SIG-M5 treated with dmso at 0.1 percent for 504 hours (cell line): ENCODE measurements at regions not wholly inside any gene's neighbourhood (a gene's known extent, or its start where the extent isn't known, plus 50 kb on each side); places are given as distances from the start of the nearest gene placed in this dataset.

ENCODE experiments used
- DNase-seq: peaks from one replicate; lab custom pipeline; 2025; ENCODE audit not compliant: unreplicated experiment; lab: John Stamatoyannopoulos, UW

DNA sequence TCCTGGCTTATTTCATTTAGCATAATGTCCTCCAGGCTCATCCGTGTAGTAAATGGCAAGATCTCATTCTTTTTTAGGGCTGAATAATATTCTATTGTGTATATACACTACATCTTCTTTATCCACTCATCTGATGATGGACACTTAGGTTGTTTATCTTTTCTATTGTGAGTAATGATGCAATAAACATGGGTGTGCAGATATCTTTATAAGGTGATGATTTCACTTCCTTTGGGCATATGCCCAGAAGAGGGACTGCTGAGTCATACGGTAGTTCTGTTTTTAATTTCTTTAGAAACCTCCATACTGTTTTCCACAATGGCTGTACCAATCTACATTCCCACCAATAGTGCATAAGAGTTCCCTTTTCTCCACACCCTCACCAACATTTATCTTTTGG, 317.6 kb upstream of the CNKSR2 start:
- DNase-seq: no peak

DNA sequence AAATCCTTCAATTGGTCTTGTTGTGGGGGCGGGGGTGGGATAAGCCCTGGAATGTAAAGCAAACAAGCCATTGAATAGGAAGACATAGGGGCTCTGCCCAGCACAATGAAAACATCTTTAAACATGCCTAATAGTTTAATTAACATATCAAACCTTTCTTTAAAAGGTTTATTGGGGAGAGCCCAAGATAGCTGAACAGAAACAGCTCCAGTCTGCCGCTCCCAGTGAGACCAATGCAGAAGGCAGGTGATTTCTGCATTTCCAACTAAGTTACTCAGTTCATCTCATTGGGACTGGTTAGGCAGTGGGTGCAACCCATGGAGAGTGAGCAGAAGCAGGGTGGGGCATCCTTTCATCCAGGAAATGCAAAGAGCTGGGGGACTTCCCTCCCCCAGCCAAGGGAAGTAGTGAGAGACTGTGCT, 327.2 kb upstream of the CNKSR2 start:
- DNase-seq: no peak

DNA sequence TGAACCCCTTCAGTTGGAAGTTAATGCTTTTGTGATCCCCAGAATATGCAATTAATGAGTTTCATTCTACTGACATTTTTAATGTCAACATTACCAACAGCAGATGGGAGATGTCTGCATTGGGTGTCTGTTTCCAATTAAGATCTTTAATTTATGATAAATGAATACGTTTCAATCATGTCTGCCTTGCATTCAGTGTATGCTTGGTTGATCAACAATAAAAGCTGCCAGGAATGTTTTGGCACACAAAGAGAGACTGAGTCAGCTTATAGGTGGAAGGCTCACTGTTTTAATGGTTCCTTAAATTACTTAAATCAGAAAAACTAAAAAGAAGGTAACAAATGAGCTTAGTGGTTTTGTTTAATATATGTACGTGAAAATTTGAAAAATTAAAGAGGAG, 359.9 kb upstream of the CNKSR2 start:
- no peak for DNase-seq

DNA sequence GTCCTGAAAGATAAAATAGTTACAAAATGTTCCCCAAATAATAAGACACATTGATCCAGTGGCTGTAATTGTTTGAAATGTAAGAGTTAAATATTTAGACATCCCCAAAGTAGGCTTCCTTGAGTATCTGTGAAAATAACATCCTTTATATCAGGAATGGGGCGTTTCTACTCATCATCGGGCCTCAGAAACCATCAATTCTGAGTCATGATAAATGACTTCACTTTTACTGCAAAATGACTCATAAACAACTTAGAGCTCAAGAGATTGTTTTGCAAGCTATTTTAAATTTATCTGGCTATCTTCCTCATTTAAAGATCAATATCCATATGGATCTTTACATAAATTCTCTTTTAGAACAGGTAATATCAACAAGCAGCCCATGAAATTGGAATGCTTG, 369.4 kb upstream of the CNKSR2 start:
- DNase-seq: no peak

DNA sequence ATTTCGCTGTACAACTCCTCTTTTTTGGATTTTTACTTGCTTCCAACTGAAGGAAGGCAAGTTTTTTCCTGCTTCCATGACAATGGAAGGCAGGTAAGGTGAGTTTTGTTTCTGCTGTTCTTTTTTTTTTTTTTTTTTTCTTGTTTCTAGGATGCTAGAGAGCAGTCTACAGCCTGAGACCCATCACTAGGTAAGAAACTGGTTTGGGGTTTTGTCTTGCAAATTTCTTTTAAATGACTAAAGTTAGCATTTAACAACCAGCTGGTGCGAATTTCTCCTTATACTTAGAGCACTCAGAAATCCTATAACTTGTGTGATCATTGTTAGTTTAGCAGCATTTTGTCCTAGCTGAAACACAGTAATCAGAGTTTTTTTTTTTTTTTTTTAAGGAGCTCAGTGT, 378.4 kb upstream of the CNKSR2 start:
- no peak for DNase-seq

DNA sequence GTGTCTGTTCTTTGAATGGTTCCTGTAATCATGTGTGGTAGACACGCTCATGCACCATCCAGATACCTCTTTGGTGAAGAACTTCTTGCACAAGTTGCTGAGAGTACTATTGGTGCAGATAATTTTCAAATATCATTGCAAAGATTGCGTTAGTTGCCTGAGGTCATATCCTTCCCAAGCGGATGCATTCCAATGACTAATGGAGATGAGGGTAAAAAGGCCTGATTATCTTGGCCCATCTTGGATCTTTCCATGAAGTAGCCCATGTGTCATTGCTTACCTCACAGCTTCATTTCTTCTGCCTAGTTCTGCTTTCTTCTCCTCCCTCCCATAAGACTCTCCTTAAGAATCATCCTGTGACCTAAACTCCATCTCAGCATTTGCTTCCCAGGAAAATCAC, 384.9 kb upstream of the CNKSR2 start:
- DNase-seq: no peak

DNA sequence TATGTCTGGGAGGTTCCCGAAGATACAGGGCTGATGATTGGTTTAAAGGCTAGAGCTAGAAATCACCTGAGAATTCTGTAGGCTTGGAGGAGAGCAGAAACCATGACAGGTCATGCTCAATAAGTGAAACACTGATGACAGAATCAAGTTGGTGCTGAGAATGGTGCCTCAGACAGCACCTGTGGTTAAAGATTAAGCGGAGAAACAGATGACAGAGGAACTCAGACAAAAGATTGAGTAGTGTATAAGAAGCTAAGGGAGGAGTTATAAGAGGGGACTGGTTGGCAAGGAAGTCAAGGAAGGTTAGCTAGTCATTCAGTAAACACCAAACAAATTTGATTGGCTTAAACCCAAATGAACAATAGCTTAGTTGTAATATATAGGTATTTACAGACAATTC, 385.4 kb upstream of the CNKSR2 start:
- no peak for DNase-seq

DNA sequence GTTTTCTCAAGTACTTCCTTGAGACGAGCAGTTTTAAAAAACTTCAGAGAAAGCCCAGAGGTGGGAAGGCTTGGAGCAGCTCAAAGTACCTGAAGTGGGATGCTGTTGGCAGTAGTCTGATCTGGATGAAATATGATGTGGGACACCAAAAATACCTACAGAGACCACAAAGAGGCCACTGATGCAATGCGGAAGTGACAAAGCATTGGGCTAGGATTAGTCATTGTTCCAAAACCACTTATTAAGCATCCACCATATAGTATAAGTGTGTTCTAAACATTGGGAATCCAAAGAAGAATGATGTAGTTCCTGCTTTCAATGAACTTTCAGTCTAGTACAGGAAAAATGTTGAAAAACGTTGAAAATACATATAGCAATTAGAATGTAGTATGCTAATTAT, 386.1 kb upstream of the CNKSR2 start:
- no peak for DNase-seq

DNA sequence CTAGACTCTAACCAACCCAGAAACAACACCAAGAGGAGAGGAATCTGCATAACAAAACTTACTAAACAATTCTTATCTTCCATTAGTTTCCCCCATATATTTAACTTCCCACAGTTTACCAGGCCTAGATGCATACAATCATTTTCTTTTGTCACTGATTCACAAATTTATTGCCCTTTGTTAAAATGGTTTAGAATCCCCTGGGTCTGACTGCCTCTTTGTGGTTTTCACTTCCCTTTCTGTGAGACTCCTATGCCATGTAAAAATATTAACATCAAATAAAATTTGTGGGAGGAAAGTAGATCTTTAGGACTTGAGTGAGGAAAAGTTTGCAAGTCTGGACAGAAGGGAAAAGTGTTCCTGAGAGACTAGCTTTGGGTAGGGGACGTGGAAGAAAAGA, 393.8 kb upstream of the CNKSR2 start:
- DNase-seq: no peak

DNA sequence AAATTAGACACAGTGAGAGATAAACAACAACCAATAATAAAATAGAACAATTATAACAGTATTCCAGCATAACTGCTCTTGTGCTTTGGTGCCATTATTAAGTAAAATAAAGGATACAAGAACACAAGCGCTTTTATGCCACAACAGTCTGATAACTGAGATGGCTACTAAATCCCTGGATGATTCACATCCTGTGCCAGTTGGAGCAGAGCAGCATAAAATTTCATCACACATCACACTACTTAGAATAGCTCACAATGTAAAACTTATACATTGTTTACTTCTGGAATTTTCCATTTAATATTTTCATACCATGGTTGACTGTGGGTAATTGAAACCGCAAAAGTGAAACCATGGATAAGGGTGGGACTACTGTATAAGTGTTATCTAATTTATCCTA, 399.9 kb upstream of the CNKSR2 start:
- no peak for DNase-seq

DNA sequence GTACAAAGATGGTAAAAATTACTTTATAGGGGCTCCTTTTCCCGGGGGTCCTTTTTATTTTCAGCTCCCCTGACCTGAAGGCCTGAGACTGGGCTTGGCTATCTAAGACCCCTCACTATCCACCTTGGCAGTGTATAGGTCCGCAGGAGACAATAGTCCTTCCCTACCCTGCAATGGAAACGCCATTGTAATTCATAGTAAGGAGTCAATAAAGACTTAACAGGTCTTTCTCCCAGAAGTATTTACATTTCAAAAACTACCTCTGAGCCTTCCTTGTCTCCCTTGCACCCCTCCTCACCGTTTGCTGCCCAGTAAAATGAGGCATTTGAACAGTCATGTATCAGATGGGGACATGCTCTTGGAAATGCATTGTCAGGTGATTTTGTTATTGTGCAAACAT, 401.2 kb upstream of the CNKSR2 start:
- no peak for DNase-seq

DNA sequence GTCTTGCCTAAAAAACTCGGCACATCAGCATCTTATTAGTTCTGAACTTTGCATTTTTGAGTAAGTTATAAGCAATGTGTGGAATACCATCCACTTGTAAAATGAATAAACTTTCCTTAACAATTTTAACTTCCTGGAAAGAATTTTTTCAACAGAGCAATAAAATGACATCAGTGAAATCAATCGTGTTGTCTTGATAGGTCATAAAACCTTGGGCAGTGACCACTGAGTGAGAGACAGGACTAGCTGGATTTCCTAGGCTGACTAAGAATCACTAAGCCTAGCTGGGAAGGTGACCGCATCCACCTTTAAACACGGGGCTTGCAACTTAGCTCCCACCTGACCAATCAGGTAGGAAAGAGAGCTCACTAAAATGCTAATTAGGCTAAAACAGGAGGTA, 403.0 kb upstream of the CNKSR2 start:
- DNase-seq: no peak

DNA sequence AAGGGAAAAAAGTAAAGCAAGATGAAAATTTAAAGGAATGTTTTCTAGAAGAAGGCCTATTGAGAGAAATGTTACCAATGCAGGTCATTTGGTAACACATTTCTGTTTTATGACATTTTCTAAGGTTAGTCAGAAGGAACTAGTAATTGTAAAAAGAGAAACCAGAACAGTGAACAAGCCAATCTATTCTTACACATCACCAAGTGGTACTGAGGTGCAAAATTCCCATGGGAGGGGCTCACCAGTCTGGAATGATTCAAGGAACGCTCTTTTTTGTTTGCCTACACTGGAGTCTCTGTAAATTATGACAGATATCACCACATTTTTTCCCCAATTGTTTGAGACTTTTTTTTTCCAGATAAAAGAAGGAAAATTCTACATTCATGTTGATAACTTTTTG, 404.7 kb upstream of the CNKSR2 start:
- DNase-seq: no peak

DNA sequence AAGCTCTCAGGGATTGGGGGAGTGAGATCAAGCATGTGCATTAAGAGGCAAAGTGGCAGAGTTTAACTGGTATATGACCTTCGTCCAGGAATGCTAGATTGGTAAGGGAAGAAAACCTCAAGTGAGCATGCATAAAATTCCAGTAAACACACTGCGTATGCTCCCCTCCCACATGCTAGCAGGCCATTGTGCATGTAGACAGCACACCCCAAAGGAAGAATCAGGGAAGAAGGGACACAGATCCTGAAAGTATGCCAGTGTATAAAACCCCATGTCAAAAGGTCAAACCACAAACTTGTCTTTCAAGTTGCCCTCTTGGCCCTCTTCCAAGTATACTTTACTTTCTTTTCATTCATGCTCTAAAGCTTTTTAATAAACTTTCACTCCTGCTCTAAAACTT, 405.2 kb upstream of the CNKSR2 start:
- no peak for DNase-seq

DNA sequence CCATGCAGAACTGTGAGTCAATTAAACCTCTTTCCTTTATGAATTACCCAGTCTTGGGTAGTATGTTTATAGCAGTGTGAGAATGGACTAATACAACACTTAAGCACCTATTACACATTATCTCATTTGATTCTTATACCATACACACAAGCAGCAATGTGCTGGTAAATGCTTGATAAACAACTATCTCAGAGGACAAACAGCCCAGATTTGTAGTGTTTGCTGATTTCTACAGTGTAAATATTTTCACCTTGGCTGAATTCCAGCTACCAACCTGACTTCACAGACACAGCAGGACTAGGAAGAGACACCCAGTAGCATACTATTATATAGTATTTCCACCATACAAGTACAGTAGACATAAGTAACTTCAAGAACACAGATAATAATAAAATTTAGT, 406.5 kb upstream of the CNKSR2 start:
- DNase-seq: no peak

DNA sequence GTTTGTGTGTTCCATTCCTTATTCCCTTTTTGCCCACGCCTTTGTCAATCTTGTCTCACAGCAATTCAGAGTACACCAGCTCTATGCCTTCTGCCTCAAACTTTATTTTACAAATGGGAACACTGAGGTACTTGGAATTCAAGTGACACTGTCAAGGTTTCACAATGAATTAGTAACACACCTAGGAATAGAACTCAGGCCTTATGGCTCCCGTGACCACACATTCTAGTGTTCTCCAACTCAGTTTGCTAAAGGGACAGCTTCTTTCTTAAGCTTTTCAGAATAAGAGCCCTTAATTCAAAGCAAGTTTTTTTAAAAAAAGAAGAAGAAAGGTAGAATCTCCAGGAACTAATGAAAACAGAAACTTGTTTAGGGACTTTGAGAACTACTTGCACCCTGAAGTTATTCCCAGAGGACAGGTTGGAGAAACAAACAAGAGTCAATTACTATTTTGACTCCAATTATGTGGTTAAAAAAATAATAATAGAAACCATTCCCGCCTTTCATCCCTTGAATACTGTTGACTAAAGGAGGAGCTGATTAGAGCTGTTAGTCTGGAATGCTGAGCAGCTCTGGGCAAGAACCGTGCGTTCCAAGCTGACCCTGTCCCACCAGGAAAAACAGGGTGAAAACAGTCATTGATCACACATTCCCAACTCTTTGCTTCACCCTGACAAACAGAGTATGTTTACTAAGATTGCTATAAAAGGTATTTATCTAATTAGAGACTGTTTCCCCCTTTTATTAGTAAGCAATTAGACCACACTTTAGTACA, 408.8 kb upstream of the CNKSR2 start:
- no peak for DNase-seq

DNA sequence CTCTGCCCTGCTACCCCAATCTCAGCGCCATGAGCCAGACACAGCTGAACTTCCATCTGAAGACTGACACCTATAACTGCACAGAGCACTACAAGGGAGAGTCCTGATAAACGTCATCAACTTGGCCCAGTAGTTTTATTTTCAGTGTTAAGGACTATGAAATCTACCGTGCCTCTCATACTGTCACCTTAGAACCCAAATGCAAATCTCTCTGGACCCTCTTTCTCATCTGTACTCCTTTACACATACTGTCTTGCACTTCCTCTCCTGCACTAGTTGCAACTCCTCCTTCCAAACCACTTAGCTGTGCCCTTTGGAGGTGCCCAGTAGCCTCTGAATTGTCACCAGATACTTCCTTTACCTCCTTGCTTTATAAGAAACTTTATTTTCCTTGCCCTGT, 420.2 kb upstream of the CNKSR2 start:
- DNase-seq: no peak

DNA sequence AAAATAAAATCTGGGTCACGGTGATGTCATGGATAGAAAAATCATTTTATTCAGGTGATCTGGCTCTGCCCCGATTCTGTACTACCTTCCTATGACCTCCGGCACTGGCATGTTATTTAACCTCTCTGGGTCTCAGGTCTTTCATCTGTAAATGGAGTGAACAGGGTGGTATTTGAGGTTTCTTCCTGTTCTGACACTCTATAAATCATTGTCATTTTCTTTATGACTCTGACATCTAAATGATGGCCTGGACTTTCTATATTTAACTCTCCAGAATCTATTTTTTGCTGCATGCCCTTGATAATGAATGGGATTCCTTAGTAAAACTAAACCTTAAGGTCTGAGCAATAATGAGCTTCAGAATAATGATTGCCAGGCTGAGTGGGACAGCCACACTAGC, 422.0 kb upstream of the CNKSR2 start:
- DNase-seq: no peak

DNA sequence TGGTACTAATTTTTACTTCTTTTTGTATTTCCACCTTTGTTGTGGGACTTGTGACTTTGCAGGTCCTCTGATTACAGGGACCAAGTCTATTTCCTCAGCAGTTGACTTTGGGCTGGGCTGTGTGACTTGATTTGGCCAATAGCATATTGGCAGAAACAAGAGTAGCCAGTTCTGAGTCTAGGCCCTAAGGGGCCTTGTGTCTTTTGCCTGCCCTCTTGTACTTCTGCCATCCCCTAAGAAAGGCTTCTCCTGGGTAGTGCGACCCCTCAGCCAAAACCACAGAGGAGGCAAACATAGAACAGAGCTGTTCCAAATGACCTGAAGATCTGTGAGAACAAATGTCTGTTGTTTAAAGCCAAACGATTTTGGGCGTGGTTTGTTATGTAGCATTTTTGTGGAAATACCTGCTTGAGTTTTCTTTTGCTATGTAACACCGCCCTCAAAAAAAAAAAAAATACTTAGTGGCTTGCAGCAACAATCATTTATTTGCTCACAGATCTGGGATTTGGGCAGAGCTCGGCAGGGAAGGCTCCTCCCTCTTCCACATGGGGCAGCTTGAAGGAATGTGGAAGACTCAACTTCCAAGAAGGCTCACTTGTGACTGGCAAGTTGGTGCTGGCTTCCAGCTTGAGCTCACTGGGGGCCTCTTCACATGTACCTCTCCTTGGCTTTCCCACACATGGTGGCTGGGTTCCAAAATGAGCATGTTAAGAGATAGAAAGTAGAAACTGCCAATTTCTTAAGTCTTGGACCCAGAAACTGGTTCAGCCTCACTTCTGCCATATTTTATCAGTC, 423.0 kb upstream of the CNKSR2 start:
- no peak for DNase-seq

DNA sequence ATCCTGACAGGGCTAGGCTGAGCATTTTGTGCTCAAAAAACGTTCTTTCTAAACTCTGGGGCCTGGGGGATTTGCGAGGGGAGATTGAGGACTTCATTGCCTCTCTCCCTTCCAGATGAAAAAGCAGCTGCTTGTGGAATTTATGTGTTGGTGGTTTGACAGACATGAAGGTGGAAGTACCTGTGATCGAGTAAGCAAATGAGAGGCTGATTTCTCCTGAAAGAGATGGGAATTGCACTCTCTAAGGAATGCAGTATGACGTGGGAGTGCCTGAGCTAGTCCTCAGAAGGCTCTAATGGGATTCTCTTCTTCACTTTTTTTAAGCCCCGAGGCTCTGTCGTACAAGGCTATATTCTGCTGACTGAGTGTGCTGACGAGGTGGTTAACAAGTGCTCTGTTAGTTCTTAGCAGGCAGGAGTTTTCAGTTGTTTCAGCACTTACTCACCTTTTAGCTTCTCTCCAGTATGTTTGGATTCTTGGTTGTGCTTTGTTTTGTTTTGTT, 426.8 kb upstream of the CNKSR2 start:
- DNase-seq: no peak

DNA sequence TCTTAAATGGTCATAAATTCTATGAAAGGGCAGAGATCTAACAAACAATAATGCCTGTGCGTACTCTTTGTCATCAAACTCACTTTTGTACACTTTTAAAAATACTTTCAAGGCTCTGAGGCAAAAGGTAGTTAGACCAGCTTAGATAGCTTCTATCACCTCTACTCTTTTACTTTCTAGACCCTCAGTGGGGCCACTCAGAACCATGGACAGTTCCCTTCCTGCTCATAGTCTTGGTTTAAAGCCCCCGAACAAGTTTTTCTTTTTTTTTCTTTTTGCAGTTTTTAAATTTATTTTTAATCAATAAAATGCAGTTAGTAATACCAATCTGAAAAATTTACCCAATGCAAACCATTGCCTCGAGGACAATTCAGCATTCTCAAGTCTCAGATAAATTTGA, 460.5 kb upstream of the CNKSR2 start:
- DNase-seq: no peak

DNA sequence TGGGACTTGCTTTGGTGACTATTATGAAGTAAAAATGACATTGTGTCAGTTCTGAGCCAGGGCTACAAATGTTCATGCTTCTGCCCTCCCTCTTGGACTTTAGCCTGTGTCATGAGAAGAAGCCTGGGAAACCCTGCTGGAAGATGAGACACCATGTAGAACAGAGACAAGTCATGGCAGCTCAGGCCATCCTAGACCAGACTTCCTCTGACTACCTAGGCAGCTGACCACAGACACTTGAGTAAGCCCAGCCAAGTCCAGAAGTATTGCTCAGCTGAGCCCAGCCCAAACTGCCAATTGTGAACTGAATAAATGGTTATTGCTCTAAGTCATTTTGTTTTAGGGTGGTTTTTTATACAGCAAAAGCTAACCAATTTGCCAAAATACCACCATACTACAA, 467.6 kb upstream of the CNKSR2 start:
- DNase-seq: no peak

DNA sequence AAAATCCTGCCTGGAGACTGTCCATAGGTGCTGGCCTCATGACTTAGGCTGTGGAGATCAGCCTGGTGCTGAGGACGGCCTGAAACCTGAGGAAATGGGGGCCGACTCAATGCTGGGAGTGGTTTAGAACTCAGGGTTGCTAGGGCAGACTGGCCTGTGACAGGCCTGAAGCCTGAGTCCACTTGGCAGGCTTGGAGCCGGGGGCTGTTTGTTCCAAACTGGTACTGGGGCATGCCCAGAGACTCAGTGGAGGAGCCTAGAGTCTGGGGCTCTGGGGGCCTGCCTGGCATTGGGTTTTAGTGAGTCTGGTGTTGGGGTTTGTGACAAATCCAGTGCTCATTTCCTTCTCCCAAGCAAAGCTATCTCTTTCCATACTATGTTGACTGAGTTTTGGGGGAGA, 489.7 kb upstream of the CNKSR2 start:
- no peak for DNase-seq
